Loucy (cell line): ENCODE measurements at regions not wholly inside any gene's neighbourhood (a gene's known extent, or its start where the extent isn't known, plus 50 kb on each side); places are given as distances from the start of the nearest gene placed in this dataset.

ENCODE experiments used
- H2AFZ ChIP-seq: fragments of 200-600 bp; sonication (generic); 2 replicates; pipeline ENCODE4 v1.6.0; 2016; ENCODE audit warnings: antibody characterized with exemption, mild to moderate bottlenecking, low read length, moderate library complexity
- H3F3A ChIP-seq: fragments of 200-600 bp; 2 replicates; pipeline ENCODE4 v1.6.0; 2016; ENCODE audit warnings: antibody characterized with exemption, low read depth, mild to moderate bottlenecking
- H3K27me3 ChIP-seq: fragments of 200-600 bp; sonication (generic); 2 replicates; pipeline ENCODE4 v1.6.1; 2014; ENCODE audit warnings: low read length, mild to moderate bottlenecking; ENCODE audit not compliant: insufficient read depth, poor library complexity, severe bottlenecking
- H3K36me3 ChIP-seq: fragments of 200-600 bp; sonication (generic); 2 replicates; pipeline ENCODE4 v1.6.1; 2016; ENCODE audit warnings: low read length; ENCODE audit not compliant: insufficient read depth
- H3K4me1 ChIP-seq: fragments of 200-600 bp; sonication (generic); 2 replicates; pipeline ENCODE4 v1.5.1; 2014; ENCODE audit warnings: low read length, mild to moderate bottlenecking; ENCODE audit not compliant: insufficient read depth, poor library complexity, severe bottlenecking
- H3K4me2 ChIP-seq: fragments of 200-600 bp; sonication (generic); 2 replicates; pipeline ENCODE4 v1.6.0; 2014; ENCODE audit warnings: antibody characterized with exemption, low read length, low read depth, mild to moderate bottlenecking; ENCODE audit not compliant: poor library complexity, severe bottlenecking
- H3K4me3 ChIP-seq: fragments of 200-600 bp; sonication (generic); 2 replicates; pipeline ENCODE4 v1.5.1; 2014; ENCODE audit warnings: low read length, mild to moderate bottlenecking, mixed read lengths; ENCODE audit not compliant: poor library complexity, severe bottlenecking
- H3K79me2 ChIP-seq: fragments of 200-600 bp; sonication (generic); 2 replicates; pipeline ENCODE4 v1.6.1; 2014; ENCODE audit warnings: low read length; ENCODE audit not compliant: insufficient read depth
- H3K9ac ChIP-seq: fragments of 200-600 bp; sonication (generic); 2 replicates; pipeline ENCODE4 v1.6.0; 2014; ENCODE audit warnings: mild to moderate bottlenecking, low read depth, low read length, moderate library complexity; ENCODE audit not compliant: poor library complexity, severe bottlenecking
- H3K9me2 ChIP-seq: fragments of 200-600 bp; sonication (generic); replicated peaks from 2 replicates; pipeline ENCODE4 v1.6.1; 2016; ENCODE audit warnings: low read depth, low read length, mixed read lengths
- H3K9me3 ChIP-seq: fragments of 200-600 bp; sonication (generic); 2 replicates; pipeline ENCODE4 v1.6.1; 2014; ENCODE audit warnings: mild to moderate bottlenecking, antibody characterized with exemption, low read length, low read depth; ENCODE audit not compliant: insufficient read depth
- H4K20me1 ChIP-seq: fragments of 200-600 bp; sonication (generic); 2 replicates; pipeline ENCODE4 v1.6.0; 2014; ENCODE audit warnings: antibody characterized with exemption, low read length, mild to moderate bottlenecking; ENCODE audit not compliant: insufficient read depth, poor library complexity, severe bottlenecking
- EZH2phosphoT487 ChIP-seq: fragments of 200-600 bp; IDR thresholded peaks from 2 replicates; pipeline ENCODE4 v1.6.1; 2018; ENCODE audit warnings: antibody characterized with exemption, mild to moderate bottlenecking, moderate library complexity, borderline replicate concordance
- TF ChIP-seq, protein P1 (sequence below): fragments of 200-600 bp; sonication (generic); conservative IDR thresholded peaks from 2 replicates; pipeline ENCODE4 v1.5.1; 2014; ENCODE audit warnings: mild to moderate bottlenecking, antibody characterized with exemption, low read length

DNA sequence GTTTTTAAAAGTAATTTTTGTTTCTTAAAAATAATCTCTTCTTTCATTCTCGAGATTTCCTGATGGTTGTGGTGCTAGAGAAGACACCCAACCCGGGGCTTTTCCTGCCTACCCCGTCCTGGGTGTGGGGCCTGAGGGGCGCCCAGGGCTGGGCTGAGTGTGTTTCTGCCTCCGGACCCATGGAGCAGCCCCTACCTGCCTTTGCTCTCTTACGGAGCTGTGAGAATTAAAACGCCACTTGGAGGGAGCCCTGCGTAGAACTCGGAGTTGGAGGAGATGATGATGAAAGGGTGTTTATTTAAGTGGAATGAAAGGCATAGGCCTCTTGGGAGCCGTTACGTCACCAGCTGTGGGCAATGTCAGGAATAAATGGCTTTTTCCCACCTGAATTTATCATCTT, 261.8 kb upstream of the SHH start:
- H3K9ac ChIP-seq: no peak overlapping the region
- H3K36me3 ChIP-seq: no peaks in the 10 kb centered on the region
- H2AFZ ChIP-seq: no peak overlapping the region
- H3F3A ChIP-seq: no peaks in the 10 kb centered on the region
- H3K4me2 ChIP-seq: no peak overlapping the region
- H3K4me3 ChIP-seq: no peak overlapping the region
- TF ChIP-seq EZH2phosphoT487: no peak
- TF ChIP-seq, protein P1, sequence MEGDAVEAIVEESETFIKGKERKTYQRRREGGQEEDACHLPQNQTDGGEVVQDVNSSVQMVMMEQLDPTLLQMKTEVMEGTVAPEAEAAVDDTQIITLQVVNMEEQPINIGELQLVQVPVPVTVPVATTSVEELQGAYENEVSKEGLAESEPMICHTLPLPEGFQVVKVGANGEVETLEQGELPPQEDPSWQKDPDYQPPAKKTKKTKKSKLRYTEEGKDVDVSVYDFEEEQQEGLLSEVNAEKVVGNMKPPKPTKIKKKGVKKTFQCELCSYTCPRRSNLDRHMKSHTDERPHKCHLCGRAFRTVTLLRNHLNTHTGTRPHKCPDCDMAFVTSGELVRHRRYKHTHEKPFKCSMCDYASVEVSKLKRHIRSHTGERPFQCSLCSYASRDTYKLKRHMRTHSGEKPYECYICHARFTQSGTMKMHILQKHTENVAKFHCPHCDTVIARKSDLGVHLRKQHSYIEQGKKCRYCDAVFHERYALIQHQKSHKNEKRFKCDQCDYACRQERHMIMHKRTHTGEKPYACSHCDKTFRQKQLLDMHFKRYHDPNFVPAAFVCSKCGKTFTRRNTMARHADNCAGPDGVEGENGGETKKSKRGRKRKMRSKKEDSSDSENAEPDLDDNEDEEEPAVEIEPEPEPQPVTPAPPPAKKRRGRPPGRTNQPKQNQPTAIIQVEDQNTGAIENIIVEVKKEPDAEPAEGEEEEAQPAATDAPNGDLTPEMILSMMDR: no peak
- H3K9me3 ChIP-seq: no peaks in the 10 kb centered on the region; the same call in 1 of the 2 replicates
- no peaks in the 10 kb centered on the region for H4K20me1 ChIP-seq
- H3K27me3 ChIP-seq: no peaks in the 10 kb centered on the region
- no peaks in the 10 kb centered on the region for H3K4me1 ChIP-seq
- no peaks in the 10 kb centered on the region for H3K9me2 ChIP-seq
- no peaks in the 10 kb centered on the region for H3K79me2 ChIP-seq

DNA sequence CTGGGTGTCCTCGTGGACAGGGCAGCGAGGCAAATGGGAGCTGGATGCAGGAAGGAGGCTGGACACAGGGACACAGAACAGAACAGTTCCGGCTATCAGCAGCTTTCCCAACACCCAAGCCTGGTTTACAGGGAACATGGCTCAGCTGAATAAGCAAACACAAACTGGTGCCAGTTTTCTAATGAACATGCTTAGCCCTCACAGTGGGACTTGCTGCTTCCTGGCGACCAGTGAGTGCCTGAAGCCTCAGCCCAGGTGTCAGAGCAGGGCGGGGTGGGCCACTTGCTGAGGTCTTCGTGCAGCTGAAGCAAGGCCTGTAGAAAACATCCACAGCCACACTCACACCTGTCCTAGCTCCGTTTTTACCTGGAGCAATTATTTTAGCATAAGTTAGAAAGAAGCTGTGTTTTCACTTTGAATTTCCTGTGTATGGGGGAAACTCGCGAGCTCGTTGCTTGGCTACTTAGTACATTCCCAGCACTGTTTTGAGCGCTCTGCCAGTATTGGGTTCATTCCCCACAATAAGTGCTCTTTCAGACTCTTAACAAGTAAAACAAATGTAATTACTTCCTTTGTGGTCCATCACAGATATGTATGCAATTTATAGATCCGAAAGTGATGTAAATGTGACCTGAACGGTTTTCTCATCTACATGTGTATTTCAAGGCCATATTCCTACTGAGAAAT, 261.2 kb upstream of the SHH start:
- no peaks in the 10 kb centered on the region for H3F3A ChIP-seq
- no peaks in the 10 kb centered on the region; the same call in 1 of the 2 replicates for H3K9me3 ChIP-seq
- H3K4me1 ChIP-seq: no peaks in the 10 kb centered on the region
- H3K79me2 ChIP-seq: no peaks in the 10 kb centered on the region
- H3K36me3 ChIP-seq: no peaks in the 10 kb centered on the region
- H4K20me1 ChIP-seq: no peaks in the 10 kb centered on the region
- no peak overlapping the region for H3K4me2 ChIP-seq
- H3K9ac ChIP-seq: no peak overlapping the region
- no peak overlapping the region for H3K4me3 ChIP-seq
- H2AFZ ChIP-seq: no peak overlapping the region
- H3K9me2 ChIP-seq: no peaks in the 10 kb centered on the region
- TF ChIP-seq EZH2phosphoT487: no peak
- TF ChIP-seq, protein P1: no peak
- H3K27me3 ChIP-seq: no peaks in the 10 kb centered on the region

DNA sequence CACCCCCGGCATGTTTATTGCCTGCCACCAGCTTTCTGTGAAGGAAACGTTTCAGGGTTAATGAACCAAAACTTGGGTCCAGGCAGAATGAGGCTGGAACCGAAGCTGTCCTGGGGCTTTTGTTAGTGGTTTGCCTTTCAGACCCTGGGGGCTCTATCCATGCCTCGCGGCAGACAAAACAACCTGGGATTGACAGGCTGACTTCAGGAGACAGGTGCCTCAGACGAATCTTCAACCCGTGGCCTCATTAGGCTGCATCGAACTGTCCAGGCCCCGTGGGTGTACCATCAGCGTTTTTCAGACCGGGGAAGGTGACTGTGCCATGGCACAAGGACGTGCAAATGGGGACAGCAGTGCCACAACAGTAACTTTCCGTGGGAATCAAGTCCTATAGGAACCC, 259.3 kb upstream of the SHH start:
- H4K20me1 ChIP-seq: no peaks in the 10 kb centered on the region
- no peaks in the 10 kb centered on the region for H3K9me2 ChIP-seq
- H3K9ac ChIP-seq: no peak overlapping the region
- TF ChIP-seq EZH2phosphoT487: no peak
- TF ChIP-seq, protein P1: no peak
- no peaks in the 10 kb centered on the region for H3K36me3 ChIP-seq
- H3F3A ChIP-seq: no peaks in the 10 kb centered on the region
- peaks cover 3% of the 10 kb centered on the region; the same call in 1 of the 2 replicates for H3K9me3 ChIP-seq
- H3K4me3 ChIP-seq: no peak overlapping the region
- no peaks in the 10 kb centered on the region for H3K27me3 ChIP-seq
- no peak overlapping the region for H2AFZ ChIP-seq
- H3K4me2 ChIP-seq: no peak overlapping the region
- no peaks in the 10 kb centered on the region for H3K79me2 ChIP-seq
- no peaks in the 10 kb centered on the region for H3K4me1 ChIP-seq
